ENCODE measurements at regions not wholly inside any gene's neighbourhood (a gene's known extent, or its start where the extent isn't known, plus 50 kb on each side); places are given as distances from the start of the nearest gene placed in this dataset.

GRCh38 chr20:12198281-12198680 lies 280.6 kb downstream of the BTBD3 start:
- no peak for TF ChIP-seq CTCF (IDR thresholded peaks at IDR 0.05 in 4 of 5, conservative IDR thresholded peaks at IDR 0.05 in 1 of 5)
- no peak for TF ChIP-seq POLR2A (IDR thresholded peaks at IDR 0.05)
